GM23248 (cell line): ENCODE measurements at regions not wholly inside any gene's neighbourhood (a gene's known extent, or its start where the extent isn't known, plus 50 kb on each side); places are given as distances from the start of the nearest gene placed in this dataset.

Source experiments
- DNase-seq: peaks from one replicate; pipeline ENCODE4 v3.0.0-alpha.2; 2015
- H2AFZ ChIP-seq: fragments of 200-600 bp; sonication (generic); 2 replicates; pipeline ENCODE4 v1.6.1; 2016; ENCODE audit warnings: antibody characterized with exemption
- H3F3A ChIP-seq: fragments of 200-600 bp; sonication (generic); 2 replicates; pipeline ENCODE4 v1.6.1; 2016; ENCODE audit warnings: mild to moderate bottlenecking, antibody characterized with exemption, mixed run types; ENCODE audit not compliant: insufficient read depth
- H3K27ac ChIP-seq: fragments of 200-600 bp; sonication (generic); 2 replicates; pipeline ENCODE4 v1.5.1; 2016; ENCODE audit warnings: mild to moderate bottlenecking
- H3K27me3 ChIP-seq: fragments of 200-600 bp; sonication (generic); replicated peaks from 2 replicates; pipeline ENCODE4 v1.6.1; 2016; ENCODE audit warnings: mild to moderate bottlenecking; ENCODE audit not compliant: insufficient read depth
- H3K36me3 ChIP-seq: fragments of 200-600 bp; sonication (generic); 2 replicates; pipeline ENCODE4 v1.6.1; 2016; ENCODE audit warnings: low read depth, mild to moderate bottlenecking
- H3K4me1 ChIP-seq: fragments of 200-600 bp; sonication (generic); 2 replicates; pipeline ENCODE4 v1.6.1; 2016; ENCODE audit warnings: mild to moderate bottlenecking; ENCODE audit not compliant: insufficient read depth
- H3K4me2 ChIP-seq: fragments of 200-600 bp; sonication (generic); one replicate; pipeline ENCODE4 v1.6.1; 2016; ENCODE audit warnings: mild to moderate bottlenecking; ENCODE audit not compliant: unreplicated experiment
- H3K4me3 ChIP-seq: fragments of 200-600 bp; sonication (generic); 2 replicates; pipeline ENCODE4 v1.5.1; 2016; ENCODE audit warnings: mild to moderate bottlenecking
- H3K79me2 ChIP-seq: fragments of 200-600 bp; sonication (generic); 2 replicates; pipeline ENCODE4 v1.6.1; 2016; ENCODE audit warnings: mild to moderate bottlenecking; ENCODE audit not compliant: insufficient read depth
- H3K9ac ChIP-seq: fragments of 200-600 bp; sonication (generic); 2 replicates; pipeline ENCODE4 v1.6.1; 2016; ENCODE audit warnings: mild to moderate bottlenecking
- H3K9me2 ChIP-seq: fragments of 200-600 bp; sonication (generic); 2 replicates; pipeline ENCODE4 v1.6.1; 2016; ENCODE audit warnings: mixed run types, mild to moderate bottlenecking, moderate library complexity; ENCODE audit not compliant: insufficient read depth
- H3K9me3 ChIP-seq: fragments of 200-600 bp; sonication (generic); one replicate; pipeline ENCODE4 v1.6.1; 2017; ENCODE audit warnings: low read depth
- H4K20me1 ChIP-seq: fragments of 200-600 bp; sonication (generic); 2 replicates; pipeline ENCODE4 v1.6.0; 2016; ENCODE audit not compliant: insufficient read depth
- EZH2 ChIP-seq: fragments of 200-600 bp; sonication (generic); IDR thresholded peaks from 2 replicates; pipeline ENCODE4 v1.6.1; 2018; ENCODE audit warnings: antibody characterized with exemption, mild to moderate bottlenecking; ENCODE audit not compliant: insufficient read depth, poor library complexity, severe bottlenecking
- EZH2phosphoT487 ChIP-seq: fragments of 200-600 bp; sonication (generic); IDR thresholded peaks from 2 replicates; pipeline ENCODE4 v1.6.1; 2018; ENCODE audit warnings: antibody characterized with exemption, moderate library complexity, mild to moderate bottlenecking, low read depth; ENCODE audit not compliant: insufficient read depth
- WGBS, 2 experiments: methylation state at CpG; one replicate each; pipeline ENCODE4 v1.1.6; 2015 to 2017; ENCODE audit warnings: low lambda C conversion rate in 2 of 2, low coverage in 1 of 2; ENCODE audit errors: missing lambda C conversion rate in 2 of 2; 5-methylcytosine and 5-hydroxymethylcytosine counted together
- in situ Hi-C: fragments of 300-500 bp; cut with MboI; formaldehyde crosslinking; loops from 2 replicates; pipeline ENCODE4 v1.15.0; 2020

DNA sequence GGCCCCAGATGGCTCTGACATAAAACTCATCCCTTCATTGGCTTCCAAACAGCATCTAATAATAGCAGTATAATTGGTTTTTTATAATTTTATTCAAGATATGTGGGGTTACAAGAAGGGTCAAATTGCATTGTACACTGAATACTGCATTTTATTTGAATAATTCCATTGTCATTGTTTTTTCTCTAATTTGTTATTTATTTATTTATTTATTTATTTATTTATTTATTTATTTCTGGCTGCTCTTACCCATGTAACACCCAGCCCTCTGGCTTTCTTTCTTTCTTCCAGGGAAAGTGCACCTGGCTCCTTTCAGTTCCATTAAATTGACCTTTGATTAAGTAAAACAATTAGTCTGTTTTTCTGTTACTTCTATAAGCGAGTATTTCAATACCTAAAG lies 210.1 kb downstream of the CDH9 start:
- Histone ChIP-seq H3K79me2 (no peaks in the 10 kb centered on the region), H3K9ac (no peak overlapping the region), H3K36me3 (no peaks in the 10 kb centered on the region), H2AFZ (no peak overlapping the region), H3K27me3 (no peaks in the 10 kb centered on the region), H3K4me3 (no peak overlapping the region), H3K4me2 (no peak overlapping the region), H3F3A (no peaks in the 10 kb centered on the region), H3K4me1 (no peaks in the 10 kb centered on the region), H3K27ac (no peak overlapping the region), H3K9me3 (no peaks in the 10 kb centered on the region), H4K20me1 (no peaks in the 10 kb centered on the region), H3K9me2 (no peaks in the 10 kb centered on the region)
- DNase-seq = no peak
- WGBS, 2 experiments = 6 to 7% methylated on average over 1 of the region's 1 CpG
- in situ Hi-C loops = no loop called here
- TF ChIP-seq EZH2phosphoT487 (no peak), EZH2 (no peak)

DNA sequence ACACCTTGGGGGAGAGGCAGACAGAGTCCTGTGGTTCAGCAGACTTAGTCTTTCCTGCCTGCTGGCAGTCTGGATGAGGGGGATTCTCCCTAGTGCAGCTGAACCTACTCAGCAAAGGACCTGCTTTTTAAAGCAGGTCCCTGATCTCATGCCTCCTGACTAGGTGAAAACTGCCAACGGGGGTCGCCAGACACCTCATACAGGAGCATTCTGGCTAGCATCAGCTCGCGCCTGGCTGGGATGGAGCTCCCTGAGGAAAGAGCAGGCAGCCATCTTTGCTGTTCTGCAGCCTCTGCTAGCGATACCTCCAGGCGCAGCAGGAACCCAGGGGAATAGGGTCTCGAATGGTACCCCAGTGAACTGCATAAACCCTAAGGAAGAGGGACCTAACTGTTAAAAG lies 225.2 kb downstream of the CDH9 start:
- in situ Hi-C loops = no loop called here
- Histone ChIP-seq H3K27ac (no peak overlapping the region), H3K4me2 (no peak overlapping the region), H4K20me1 (no peaks in the 10 kb centered on the region), H3K9me3 (no peaks in the 10 kb centered on the region), H3K4me1 (no peaks in the 10 kb centered on the region), H3F3A (no peaks in the 10 kb centered on the region), H3K36me3 (no peaks in the 10 kb centered on the region), H2AFZ (no peak overlapping the region), H3K4me3 (no peak overlapping the region), H3K9ac (no peak overlapping the region), H3K79me2 (no peaks in the 10 kb centered on the region), H3K9me2 (no peaks in the 10 kb centered on the region), H3K27me3 (no peaks in the 10 kb centered on the region)
- TF ChIP-seq EZH2 = no peak
- TF ChIP-seq EZH2phosphoT487 = no peak
- WGBS, 2 experiments = 39% methylated on average over 6 to 7 of the region's 7 CpGs
- DNase-seq = no peak

DNA sequence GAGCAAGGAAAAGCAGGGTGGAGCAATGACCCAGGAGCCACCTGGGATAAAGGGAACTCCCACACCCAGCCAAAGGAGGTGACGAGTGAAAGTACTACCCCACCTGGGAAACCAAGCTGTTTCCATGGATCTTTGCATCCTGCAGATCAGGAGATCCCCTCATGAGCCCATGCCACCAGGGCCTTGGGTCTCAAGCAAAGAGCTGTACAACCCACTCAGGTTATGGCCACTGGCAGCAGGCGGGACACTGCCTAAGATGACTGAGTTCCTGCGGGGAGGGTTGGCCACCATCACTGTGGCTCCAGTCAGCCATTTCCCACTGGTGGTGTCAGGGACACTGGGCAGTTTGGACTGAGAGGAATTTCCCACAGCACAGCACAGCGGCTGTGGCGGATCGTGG lies 225.7 kb downstream of the CDH9 start:
- Histone ChIP-seq H3K79me2 (no peaks in the 10 kb centered on the region), H3K4me3 (no peak overlapping the region), H3K36me3 (no peaks in the 10 kb centered on the region), H3K27me3 (no peaks in the 10 kb centered on the region), H3K9ac (no peak overlapping the region), H4K20me1 (no peaks in the 10 kb centered on the region), H3K9me2 (no peaks in the 10 kb centered on the region), H2AFZ (no peak overlapping the region), H3K27ac (no peak overlapping the region), H3K4me1 (no peaks in the 10 kb centered on the region), H3F3A (no peaks in the 10 kb centered on the region), H3K9me3 (no peaks in the 10 kb centered on the region), H3K4me2 (no peak overlapping the region)
- in situ Hi-C loops = no loop called here
- no peak for TF ChIP-seq EZH2
- no peak for TF ChIP-seq EZH2phosphoT487
- WGBS, 2 experiments = 33 to 64% methylated on average over 6 of the region's 6 CpGs
- no peak for DNase-seq

DNA sequence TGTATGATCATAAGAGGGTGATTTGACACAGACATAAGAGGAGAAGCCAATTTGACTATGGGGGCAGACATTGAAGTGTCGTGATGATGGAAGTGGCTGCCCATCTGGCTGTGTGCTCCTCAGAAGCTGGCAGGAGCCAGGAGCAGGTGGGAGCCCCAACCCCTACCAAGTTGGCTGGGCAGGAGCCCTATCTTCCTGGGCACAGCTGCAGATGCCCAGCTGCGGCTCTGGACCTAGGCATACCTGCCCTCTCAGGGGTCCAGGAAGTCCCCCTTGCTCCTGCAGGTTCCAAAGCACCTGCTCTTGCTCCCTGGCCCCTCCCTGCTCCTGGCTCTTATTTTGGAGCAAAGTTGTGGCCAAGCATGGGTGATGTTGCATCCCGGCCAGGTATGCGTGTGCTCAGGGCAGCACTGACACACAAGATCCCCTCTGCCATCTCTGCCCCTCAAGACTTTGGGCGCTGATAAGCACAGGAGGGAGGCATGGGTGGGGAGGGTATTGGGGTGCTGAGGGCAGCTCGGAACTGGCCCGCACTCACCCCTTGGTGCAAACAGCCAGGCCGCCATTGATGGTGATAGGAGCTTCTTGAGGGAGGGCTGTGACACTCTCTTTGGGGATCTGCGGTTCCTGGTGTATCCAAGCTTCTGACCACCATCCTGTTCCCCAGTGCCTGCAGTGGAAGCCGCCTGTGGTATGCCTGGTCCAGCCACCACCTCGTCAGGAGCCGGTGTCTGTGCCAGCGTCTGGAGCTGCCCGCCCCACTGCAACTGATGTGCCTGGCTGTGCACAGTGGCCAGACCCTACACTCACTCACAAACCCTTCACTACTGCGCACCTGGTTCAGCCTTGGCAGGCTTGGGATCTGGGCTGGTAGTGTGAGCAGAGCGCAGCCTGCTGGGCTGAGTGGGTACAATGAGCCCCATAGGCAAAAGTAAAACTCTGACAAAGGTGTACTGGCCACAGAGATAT lies 230.9 kb downstream of the CDH9 start:
- in situ Hi-C loops = no loop called here
- no peaks in the 10 kb centered on the region for H3F3A ChIP-seq
- no peak overlapping the region for H3K4me3 ChIP-seq
- no peak overlapping the region for H2AFZ ChIP-seq
- no peaks in the 10 kb centered on the region for H3K36me3 ChIP-seq
- H3K27ac ChIP-seq = no peak overlapping the region
- no peaks in the 10 kb centered on the region for H4K20me1 ChIP-seq
- TF ChIP-seq EZH2 (no peak), EZH2phosphoT487 (no peak)
- no peaks in the 10 kb centered on the region for H3K9me2 ChIP-seq
- no peak overlapping the region for H3K9ac ChIP-seq
- WGBS, 2 experiments = 45 to 57% methylated on average over 16 of the region's 16 CpGs
- no peak overlapping the region for H3K4me2 ChIP-seq
- no peaks in the 10 kb centered on the region for H3K79me2 ChIP-seq
- peaks cover 4% of the 10 kb centered on the region for H3K9me3 ChIP-seq
- DNase-seq = no peak
- H3K27me3 ChIP-seq = no peaks in the 10 kb centered on the region
- no peaks in the 10 kb centered on the region for H3K4me1 ChIP-seq
